Activated CD4-positive, alpha-beta T cell treated with anti-CD3 and anti-CD28 coated beads for 1 hour (primary cell): ENCODE measurements at regions not wholly inside any gene's neighbourhood (a gene's known extent, or its start where the extent isn't known, plus 50 kb on each side); places are given as distances from the start of the nearest gene placed in this dataset.
"Not testable (repeated sequence)": the region's sequence is repeated elsewhere in the genome, so short reads cannot be mapped to it uniquely, and the experiment has no call there.

Experiments
- DNase-seq: peaks from one replicate; pipeline ENCODE4 v3.0.0-alpha.2; 2020

DNA sequence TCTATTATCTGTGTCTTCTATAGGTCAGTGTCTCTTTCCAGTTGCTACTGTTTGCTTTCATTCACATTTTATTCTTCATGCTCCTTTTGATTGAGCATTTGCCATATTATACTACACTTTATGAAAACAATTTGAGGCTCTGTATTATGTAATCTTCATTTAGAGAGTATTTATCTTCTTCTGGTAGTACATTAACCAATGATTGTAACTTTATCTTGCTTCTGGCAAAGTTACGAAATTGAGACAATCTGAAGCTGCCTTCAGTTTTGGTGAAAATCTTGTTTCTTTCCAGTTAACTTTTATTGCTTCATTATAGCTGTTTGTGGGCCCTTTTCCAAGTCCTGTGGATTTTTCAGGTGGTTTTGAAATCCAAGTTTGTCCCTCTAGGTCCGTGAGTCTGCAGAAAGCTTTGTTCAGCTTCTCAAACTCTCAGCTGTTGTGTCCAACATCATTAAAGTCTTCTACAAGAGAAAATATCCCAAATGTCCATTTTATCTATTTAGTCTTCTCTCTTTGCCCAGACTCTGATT lies 1255.4 kb upstream of the SPRY2 start:
- DNase-seq, result no peak

DNA sequence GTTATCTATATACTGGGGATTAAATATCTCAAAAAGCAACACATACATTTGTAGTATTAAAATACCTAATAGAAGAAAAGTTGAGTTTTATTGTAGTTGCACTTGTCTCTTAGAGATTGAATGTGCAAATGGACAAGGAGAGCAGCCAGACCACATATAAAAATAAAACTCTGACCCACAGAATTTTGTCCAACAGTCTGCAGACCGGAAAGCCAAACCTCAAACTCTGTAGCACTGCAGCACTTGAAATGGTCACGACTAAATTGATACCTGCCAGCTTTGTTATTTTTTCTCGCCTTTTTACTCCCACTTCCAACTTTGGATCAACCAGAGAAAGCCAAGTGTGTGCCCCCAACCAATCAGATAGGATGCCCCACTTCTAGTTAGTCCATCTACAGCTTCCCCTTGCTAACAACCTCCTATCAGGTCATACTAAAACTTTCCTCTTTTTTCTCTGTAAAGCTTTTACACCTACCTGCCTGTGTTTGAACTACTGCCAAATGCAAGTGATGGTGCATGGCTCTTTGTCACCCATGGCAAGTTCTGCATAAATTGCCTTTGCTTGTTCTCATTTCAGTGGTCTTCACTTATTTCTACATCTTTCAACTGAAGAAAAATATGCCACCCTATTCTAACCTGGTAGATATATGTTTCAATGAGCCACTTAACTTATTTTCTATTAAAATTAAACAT lies 1250.7 kb upstream of the SPRY2 start:
- no peak for DNase-seq

DNA sequence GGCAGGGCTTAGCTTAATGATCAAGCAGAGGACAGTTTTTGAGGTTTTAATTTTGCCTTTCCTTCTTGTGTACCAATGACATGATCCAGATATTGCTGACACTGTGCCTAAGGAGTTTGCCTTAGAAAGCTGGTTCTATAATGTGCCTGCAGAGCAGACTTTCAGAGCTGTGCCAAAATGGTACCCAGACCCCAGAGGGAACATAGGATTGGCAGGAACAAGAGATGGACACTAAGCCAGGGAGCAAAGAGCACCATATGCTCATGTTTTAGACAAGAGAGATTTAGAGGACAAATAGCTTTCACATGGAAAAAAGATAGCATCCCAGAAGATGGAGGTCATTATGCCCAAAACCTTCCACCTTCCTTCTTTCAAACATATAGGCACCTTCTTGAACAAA lies 1241.5 kb upstream of the SPRY2 start:
- no peak for DNase-seq

DNA sequence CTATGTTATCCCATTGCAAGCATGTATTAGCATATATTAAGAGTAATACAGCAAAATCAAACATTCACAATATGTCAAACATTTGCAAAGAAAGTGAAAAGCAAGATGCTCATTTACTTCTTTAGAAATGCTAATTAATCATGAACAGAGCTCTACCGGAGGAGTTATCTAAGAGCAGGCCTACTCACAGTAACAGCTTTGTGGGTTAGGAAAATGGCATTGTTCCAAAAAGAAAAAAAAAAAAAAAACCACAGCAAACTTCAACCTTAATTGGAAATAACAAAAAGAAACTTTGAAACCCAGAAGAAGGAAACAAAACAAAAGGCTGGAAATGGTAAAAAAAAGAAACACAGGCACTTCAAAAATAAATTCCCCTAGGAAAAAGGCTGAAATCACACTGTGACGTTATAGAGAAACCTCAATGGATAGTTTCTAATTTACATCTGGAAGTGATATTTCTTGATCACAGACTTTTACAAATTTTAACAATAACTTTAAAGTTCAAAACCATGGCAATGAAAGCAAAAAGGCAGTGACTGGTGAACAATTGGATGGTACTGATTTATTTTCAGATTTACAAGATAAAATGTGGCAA lies 1236.8 kb upstream of the SPRY2 start:
- DNase-seq, result no peak

DNA sequence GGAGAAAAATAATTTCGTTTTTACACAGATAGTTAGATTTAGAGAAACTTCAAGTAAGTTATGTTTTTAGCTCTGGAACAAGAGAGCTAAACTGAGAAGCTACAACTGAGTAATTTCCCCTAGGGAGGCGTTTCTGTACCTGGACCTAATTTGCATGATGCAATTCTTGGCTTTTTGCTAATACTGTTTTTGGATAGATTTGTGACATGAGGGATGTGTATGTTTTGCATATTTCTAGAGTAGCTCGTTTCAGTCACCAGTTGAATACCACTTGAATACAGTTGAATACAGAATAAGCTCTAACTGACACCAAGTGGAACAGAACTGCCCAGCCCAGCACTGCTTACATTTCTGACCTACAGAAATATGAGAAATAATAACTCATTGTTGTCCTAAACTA lies 1227.9 kb upstream of the SPRY2 start:
- DNase-seq, result no peak

DNA sequence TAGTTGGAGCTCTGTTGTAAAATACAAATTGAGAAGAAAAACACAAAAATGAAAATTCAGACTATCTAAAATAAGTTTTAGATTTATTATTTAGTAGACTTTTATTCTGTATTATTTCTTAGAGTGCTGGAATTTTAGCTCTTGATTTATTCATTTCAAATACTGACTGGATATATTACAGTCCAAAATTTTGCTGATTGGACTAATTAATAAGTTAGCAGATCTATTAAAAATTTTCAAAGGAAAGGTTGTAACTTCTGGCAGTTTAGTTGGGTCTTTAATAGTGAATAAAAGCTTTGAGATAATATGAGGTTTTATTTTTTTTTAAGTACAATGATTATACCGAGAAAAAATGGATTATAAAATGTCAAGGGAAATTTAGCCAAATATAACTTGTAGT lies 1224.9 kb upstream of the SPRY2 start:
- DNase-seq, result no peak

DNA sequence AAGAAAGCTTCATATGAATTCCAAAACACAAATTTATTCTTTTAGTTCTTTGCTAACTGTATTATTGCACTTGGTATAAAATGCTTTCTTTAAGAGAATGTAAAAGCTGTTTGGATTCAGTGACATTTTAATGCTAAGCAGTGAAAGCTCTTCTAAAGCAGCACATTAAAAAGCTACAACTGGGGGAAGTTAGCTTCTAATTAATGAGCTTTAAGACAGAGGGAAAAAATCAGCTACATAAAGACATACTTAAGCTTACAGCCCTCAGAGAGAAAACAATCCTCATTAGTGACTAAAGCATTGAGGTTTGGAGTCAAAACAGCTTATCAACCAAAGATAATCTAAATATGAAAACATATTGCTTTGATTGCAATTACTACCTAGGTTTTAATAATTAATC lies 1222.2 kb upstream of the SPRY2 start:
- no peak for DNase-seq

DNA sequence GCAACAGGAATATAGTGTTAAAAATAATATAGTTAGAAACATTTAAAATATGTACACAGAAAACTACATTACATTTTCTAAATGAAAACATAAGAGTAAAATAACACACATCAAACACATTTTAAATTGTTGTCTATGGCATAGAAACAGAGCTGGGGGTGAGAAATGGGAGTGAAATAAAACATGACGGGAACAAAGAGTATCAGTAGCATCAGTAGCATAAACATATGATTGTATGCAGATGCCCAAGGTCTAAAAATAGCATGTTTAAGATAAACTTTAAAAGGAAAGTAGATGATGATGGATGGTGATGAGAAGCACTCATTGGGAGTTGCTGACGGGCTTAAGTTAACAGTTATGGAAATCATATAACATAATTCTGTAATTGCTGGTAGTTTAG lies 1221.7 kb upstream of the SPRY2 start:
- DNase-seq, result no peak

DNA sequence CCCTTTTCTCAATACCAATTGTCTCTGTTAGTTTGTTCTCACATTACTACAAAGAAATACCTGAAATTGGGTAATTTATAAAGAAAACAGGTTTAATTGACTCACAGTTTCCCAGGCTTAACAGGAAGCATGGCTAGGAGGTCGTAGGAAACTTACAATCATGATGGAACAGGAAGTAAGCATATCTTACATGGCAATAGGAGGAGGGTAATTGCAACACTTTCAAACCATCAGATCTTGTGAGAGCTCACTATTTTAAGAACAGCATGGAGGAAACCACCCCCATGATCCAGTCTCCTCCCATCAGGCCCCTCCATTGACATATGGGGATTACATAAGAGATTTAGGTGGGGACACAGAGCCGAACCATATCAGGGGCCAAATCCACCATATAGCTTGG lies 1210.1 kb upstream of the SPRY2 start:
- no peak for DNase-seq

DNA sequence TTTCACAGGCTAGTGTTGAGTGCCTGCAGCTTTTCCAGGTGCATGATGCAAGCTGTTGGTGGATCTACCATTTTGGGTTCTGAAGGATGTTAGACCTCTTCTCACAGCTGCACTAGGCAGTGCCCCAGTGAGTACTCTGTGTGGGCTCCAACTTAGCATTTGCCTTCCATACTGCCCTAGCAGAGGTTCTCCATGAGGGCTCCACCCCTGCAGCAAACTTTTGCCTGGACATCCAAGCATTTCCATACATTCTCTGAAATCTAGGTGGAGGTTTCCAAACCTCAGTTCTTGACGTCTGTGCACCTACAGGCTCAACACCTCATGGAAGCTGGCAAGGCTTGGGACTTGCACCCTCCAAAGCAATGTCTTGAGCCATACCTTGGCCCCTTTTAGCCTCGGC lies 1205.4 kb upstream of the SPRY2 start:
- not testable (repeated sequence) for DNase-seq

DNA sequence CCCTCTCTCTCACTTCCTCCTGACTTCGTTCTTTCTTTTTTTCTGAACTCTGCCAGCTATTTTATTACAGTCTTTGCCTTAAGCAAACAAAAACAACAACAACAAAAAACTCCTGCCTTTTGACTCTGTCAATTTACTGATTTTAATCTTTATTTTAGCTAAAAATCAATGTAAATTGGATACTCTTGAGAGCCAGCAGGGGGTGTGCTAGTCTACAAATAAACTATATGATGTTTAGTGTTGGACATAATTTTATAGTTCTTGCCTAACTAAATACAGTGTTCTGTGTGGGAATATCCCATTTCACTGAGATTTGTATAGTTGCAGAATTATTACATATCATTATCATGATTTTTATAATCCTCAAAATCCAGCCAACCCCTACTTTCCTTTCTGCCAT lies 1199.9 kb upstream of the SPRY2 start:
- no peak for DNase-seq

DNA sequence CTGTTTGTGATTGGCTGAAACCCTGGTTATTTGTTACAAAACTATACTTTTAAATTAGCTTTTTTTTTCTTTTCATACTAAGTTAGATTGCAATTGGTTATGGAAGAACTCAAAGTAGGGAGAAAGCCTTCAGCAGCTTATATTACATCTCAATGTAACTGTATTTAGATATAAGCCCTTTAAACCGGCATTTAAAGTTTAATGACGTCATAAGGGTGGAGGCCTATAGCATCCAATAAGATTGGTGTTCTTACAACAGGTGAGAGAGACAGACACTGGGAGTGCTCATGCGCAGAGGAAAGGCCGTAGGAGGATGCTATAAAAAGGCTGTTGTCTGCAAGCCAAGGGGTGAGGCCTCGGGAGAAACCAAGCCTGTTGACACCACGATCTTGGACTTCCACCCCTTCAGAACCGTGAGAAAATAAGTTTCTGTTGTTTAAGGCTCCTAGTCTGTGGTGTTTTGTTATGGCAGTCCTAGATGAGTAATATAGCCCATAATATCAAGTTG lies 1198.8 kb upstream of the SPRY2 start:
- DNase-seq, result no peak

DNA sequence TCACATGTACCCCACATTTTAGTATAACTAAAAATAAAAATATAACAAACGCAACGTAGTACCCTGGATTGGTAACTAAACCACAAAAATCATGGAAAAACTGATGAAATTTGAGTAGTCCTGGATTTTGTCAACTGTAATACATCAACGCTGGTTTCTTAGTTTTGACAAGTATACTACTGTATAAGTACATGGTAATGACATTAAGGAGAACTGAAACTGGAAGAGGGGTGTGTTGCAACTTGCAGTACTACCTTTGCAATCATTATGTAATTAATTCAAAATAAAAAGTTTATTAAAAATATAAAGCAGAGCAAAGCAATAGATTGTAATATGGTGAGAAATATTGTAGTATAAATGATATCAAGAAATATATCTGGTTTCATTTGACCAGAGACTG lies 1158.0 kb upstream of the SPRY2 start:
- DNase-seq, result no peak

DNA sequence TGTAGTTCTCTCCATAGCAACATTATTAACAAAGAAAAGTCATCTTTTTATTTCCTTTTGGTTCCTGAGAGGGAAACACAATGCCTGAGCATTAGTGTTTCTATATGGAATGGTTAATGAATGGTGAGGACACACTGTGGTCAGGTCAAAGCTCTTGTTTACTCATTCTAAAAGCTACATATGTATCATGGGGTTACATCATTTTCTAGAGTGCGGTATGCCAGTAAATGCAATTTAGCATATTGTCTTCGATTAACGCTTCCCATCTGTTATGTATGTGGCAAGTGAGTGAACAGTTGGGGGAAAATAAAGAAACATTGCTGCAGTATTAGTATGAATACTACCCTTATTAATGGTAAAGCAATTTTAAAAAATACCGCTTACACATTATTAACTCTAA lies 1152.2 kb upstream of the SPRY2 start:
- DNase-seq, result no peak

DNA sequence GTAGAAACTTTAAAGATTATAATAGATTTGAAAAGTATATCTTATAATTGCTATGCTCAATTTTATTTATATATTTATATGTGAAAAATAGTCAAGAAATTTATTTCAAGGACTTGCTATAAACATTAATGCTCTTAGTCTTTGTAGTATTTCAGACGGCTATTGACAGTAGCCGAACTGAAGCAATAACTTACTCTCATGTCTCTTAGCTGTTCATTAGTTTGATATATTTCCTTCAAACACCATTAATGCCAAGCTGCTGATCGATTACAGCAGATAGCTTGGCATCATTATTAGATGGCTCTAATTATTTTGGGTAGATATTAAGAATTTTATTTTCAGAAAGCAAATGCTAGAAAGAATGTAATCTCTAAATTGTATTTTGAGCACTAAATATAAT lies 1151.5 kb upstream of the SPRY2 start:
- no peak for DNase-seq

DNA sequence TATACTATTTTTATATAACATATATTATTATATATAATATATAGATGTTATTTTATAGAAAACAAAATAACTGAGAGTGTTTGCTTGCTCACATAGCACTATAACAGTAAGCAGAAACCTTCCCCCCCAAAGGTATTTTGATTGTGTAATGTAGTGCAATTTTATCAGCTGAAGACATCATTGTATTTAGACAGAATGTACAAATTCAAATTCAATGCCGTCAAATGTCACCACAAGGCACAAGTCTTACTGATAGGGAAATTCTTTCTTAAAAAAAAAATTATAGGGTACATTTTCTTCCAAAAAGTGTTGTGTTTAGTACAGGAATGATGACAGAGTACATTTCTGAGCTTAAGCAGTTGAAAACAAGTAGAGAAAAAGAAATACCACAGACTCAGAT lies 1147.1 kb upstream of the SPRY2 start:
- DNase-seq, result no peak

DNA sequence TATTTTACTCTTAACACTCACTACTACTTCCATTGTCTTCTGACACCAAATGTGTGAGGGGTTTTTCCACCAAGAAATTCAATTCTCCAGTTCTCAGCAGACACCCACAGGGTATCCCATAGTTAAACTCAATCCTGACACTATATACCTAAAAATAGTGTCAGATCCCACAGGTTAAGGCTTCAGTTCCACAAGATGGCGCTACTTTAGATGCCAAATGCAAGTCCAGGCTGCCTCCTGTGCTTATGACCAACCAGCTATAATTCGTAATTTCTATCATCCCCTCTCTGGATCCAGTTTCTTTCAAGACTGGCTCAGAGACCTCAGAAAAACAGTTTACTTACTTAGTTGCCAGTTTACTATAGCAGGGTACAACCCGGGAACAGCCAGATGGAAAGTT lies 1146.2 kb upstream of the SPRY2 start:
- no peak for DNase-seq

DNA sequence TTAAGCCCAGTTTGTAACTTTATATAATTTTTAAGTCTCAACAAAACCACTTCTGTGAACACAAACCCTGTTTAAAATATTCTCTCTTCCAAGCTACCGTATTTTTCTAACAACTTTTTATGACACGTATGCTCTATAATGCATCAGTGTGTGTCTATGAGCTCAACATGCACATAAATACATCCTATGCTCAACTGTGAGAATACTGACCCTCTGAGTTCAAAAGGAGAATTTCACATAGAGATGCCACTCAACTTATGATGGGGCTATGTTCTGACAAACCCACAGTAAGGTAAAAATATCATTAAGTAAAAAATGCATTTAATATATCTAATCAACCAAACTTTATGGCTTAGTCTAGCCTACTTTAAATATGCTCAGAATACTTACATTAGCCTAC lies 1139.7 kb upstream of the SPRY2 start:
- no peak for DNase-seq

DNA sequence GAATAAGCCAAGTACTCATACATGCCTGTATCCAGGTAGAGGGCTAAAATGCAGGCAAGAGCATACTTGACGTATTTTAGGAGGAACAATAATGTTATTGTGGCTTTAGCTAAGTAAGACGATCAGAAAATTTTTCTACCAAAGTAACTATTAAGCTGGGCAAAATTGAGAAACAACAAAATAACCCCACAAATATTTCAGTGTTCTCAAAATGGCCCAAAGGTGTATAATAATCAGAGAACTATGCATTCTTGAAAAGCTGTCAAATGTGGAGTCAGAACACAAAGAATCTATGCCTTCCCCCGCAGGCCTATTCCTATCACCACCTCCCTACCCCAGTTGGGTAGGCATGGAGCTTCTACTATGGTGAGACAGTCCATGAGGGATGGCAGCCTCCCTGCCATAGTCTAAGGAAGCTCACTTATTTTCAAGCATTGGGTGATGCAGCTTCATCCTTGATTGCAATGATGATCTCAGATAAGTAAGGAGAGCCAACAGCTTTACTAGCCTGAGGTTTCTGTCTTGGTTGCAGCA lies 1132.5 kb upstream of the SPRY2 start:
- no peak for DNase-seq

DNA sequence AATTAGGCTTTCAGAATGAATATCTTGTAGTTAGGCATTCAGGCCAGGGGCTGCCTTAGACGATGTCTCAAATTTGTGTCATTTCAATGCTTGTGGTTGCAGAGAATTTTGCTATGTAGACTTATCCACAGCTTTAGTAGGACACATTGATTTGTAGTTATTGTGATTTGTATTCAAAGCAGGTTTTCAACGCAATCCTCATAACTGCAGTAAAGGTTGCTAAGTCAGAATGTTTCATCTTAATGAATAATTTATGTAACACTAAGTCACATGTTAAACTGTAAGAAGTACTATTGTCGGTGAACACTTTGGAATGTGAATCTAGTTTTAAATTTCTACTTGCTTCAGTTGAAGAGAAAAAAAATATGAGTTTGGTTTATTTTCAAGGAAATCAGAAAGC lies 1117.2 kb upstream of the SPRY2 start:
- DNase-seq, result no peak

DNA sequence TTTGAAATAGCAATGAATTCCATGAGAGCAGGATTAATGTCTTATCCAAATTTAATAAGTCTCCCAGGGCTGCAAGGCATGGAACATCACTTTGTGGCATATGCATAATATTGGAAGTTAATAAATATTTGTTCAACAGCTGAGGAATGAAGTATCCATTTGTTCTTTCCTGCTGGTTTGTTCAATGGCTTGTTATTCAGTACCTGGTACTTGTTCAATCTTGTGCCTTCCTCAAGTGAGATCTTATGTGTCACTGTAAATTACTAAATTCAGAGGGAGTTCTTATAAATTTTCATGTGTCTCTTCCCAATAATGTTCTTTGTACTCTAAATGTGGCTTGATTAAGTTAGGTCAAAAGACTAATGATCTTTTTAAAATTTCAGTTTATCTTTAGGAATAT lies 1105.5 kb upstream of the SPRY2 start:
- DNase-seq, result no peak

DNA sequence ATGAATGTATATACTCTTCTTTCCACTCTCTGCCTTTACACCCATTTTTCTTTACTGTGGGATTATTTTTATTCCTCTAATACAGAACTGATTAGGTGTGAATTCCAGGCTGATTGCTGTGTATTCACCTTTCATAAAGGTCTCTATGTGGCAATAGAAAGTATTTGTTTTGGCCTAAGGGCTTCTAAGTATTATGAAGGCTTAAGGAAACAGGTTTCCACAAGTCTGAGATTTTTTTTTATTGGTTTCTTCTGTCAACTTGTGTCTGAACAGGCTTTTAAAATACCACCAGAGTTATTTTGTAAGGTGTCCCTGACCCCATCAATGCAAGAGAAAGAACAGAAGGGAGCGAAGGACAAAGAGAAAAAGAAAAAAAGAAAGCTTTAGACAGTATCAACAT lies 1102.0 kb upstream of the SPRY2 start:
- DNase-seq, result no peak

DNA sequence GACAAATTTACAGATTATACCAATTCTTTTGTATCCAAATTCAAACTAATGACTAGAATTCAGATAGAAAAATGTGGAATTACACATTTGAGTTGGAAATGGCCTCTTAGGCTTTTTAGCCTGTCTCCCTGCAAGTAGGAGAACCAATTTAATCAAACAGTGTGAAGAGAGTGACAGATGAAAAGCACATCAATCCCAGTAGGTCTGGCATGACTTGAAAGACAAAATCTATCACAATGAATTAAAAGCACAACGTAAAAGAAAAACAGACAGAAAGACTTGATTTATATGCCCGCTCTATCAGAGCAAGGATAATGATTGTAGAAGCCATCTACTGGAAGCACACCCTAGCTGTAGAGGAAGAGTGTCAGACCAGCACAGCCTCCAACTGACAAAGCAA lies 1084.4 kb upstream of the SPRY2 start:
- DNase-seq, result no peak

DNA sequence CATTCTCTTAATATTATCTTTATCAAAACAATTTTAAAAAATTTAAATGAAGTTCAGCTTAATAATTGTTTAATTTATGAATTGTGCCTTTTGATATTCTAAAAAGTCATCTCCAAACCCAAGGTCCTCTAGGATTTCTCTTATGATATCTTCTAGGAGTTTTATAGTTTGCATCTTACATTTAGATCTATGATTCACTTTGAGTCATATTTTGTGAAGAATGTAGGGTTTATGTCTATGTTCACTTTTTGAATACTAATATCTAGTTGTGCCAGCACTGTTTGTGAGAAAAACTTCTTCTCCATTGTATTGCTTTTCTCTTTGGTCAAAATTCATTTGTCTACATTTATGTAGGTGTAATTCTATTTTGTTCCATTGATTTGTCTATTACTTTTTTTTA lies 1068.4 kb upstream of the SPRY2 start:
- DNase-seq, result no peak

DNA sequence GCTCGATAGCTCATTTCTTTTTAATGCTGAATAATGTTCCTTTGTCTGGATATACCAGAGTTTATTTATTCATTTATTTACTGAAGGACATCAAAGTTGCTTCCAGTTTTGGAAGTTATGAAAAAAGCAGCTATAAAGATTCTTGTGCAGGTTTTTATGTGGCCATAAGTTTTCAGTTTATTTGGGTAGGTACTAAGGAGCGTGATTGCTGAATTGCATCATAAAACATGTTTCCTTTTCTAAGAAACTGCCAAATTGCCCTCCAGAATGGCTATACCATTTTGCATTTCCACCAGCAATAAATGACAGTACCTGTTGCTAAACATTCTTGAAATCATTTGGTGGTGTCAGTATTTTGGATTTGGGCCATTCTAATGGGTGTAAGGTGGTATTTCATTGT lies 1067.7 kb upstream of the SPRY2 start:
- DNase-seq, result no peak
